ENCODE measurements at regions not wholly inside any gene's neighbourhood (a gene's known extent, or its start where the extent isn't known, plus 50 kb on each side); places are given as distances from the start of the nearest gene placed in this dataset.

DNA sequence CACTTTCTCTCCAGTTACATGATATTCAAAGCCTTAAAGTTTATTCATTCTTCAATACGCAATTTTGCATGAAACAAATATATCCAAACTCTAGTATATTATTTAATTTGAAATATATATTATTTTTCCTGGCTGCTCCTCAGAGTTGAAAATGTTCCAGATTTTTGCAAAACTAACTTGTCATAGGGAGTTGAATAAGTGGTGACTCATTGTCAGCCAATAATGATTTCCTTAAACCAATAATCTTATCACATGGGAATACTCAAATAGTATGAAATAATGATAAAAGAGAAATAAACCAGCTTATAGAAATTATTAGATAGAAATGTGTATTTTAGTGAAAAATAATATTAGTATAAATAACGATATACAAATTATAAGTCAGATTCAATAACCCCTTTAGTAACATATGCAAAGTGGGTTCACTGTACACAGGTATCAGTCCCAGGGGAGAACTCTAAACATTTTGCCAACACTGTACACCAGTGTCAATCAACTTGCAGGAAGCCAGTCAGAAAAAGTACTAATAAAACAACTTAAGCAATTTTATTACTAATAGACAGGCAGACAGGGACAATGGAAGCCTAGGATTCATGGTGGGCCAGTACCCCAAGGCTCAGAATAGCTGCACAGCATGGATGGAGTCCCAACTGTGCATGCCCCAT is 222.6 kb upstream of the KLHL1 start:
- no CpG with 5 or more reads among the region's 2 CpGs for WGBS (ENCODE audit: insufficient coverage)
- DNase-seq (no peak), ATAC-seq (replicated peaks in 1 of 4) (no peak)
- ChIA-PET POLR2A (no interaction called here), CTCF (no interaction called here)
- H3K36me3 Mint-ChIP-seq = no peaks in the 10 kb centered on the region
- H3K4me3 Mint-ChIP-seq = no peak overlapping the region
- Histone ChIP-seq H3K4me3 (ENCODE audit: control insufficient read depth in 1 of 2, extremely low read depth in 1 of 2, low read length in 1 of 2) (no peak overlapping the region), H3K9me3 (no peaks in the 10 kb centered on the region), H3K27me3 (replicated peaks in 1 of 2; ENCODE audit: control insufficient read depth in 2 of 2, extremely low read depth in 1 of 2, insufficient read depth in 2 of 2, low read length in 1 of 2) (no peaks in the 10 kb centered on the region), H3K4me1 (ENCODE audit: control insufficient read depth in 1 of 2, extremely low read depth in 1 of 2, insufficient read depth in 2 of 2, low read length in 2 of 2) (no peaks in the 10 kb centered on the region), H3K36me3 (ENCODE audit: control insufficient read depth in 2 of 2, extremely low read depth in 1 of 2, insufficient read depth in 1 of 2, low read length in 1 of 2) (no peaks in the 10 kb centered on the region), H3K27ac (ENCODE audit: low read length) (no peak overlapping the region)
- H3K27ac Mint-ChIP-seq = no peak overlapping the region
- no peaks in the 10 kb centered on the region for H3K27me3 Mint-ChIP-seq
- peaks cover 0 to 9% (median 3%) of the 10 kb centered on the region in 3 donors for H3K9me3 Mint-ChIP-seq
- H3K4me1 Mint-ChIP-seq = no peaks in the 10 kb centered on the region

DNA sequence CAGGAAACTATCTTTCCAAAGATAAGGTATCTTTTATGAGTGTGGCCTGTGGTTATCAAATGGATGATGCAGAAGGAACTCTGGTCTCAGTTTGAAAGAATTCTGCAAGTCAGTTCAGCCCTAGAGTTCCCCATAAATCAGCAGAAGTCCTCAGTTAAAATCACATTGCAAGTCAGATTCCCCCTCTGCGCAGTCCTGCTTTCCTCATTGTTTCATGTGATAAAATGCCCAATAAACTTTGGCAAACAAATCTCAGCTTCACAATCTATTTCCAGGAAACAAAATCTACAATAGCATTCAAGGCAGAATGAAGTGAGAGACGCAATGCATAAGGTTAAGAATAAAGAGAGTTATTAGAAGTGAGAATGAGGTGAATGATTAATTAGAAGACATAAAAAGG is 216.3 kb upstream of the KLHL1 start:
- H3K4me3 ChIP-seq (ENCODE audit: control insufficient read depth in 1 of 2, extremely low read depth in 1 of 2, low read length in 1 of 2) = no peak overlapping the region
- WGBS (ENCODE audit: insufficient coverage) = 57% methylated on average over 1 of the region's 2 CpGs
- Mint-ChIP-seq H3K4me3 (no peak overlapping the region), H3K36me3 (no peaks in the 10 kb centered on the region), H3K27ac (no peak overlapping the region), H3K4me1 (no peaks in the 10 kb centered on the region), H3K27me3 (no peaks in the 10 kb centered on the region), H3K9me3 (peaks cover 4 to 17% (median 6%) of the 10 kb centered on the region in 3 donors)
- no peaks in the 10 kb centered on the region for H3K4me1 ChIP-seq (ENCODE audit: control insufficient read depth in 1 of 2, extremely low read depth in 1 of 2, insufficient read depth in 2 of 2, low read length in 2 of 2)
- no peaks in the 10 kb centered on the region for H3K36me3 ChIP-seq (ENCODE audit: control insufficient read depth in 2 of 2, extremely low read depth in 1 of 2, insufficient read depth in 1 of 2, low read length in 1 of 2)
- H3K9me3 ChIP-seq = no peaks in the 10 kb centered on the region
- no peaks in the 10 kb centered on the region for H3K27me3 ChIP-seq (replicated peaks in 1 of 2; ENCODE audit: control insufficient read depth in 2 of 2, extremely low read depth in 1 of 2, insufficient read depth in 2 of 2, low read length in 1 of 2)
- ChIA-PET POLR2A (no interaction called here), CTCF (no interaction called here)
- no peak for DNase-seq
- ATAC-seq (replicated peaks in 1 of 4) = no peak
- H3K27ac ChIP-seq (ENCODE audit: low read length) = no peak overlapping the region

DNA sequence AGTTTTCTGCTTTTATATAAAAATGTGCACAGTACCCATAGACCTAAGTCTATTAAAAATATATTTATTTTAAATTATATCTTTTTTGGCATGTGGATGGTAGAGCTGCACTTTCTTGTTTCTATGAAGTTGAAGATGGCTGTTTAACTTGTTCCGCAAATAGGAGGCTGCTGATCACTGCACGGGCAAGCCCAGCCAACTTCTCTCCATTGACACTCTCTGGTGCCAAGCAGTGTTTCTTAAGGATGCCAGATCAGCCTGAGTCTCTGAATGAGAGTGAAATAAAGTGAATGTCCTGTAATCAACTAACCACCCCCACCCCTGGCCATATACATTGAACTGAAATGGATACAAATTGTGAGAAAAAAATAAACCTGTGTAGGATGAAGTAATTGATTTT is 202.9 kb upstream of the KLHL1 start:
- ATAC-seq (replicated peaks in 1 of 4) = no peak
- Histone ChIP-seq H3K36me3 (ENCODE audit: control insufficient read depth in 2 of 2, extremely low read depth in 1 of 2, insufficient read depth in 1 of 2, low read length in 1 of 2) (no peaks in the 10 kb centered on the region), H3K4me3 (ENCODE audit: control insufficient read depth in 1 of 2, extremely low read depth in 1 of 2, low read length in 1 of 2) (no peak overlapping the region), H3K27ac (ENCODE audit: low read length) (no peak overlapping the region), H3K4me1 (ENCODE audit: control insufficient read depth in 1 of 2, extremely low read depth in 1 of 2, insufficient read depth in 2 of 2, low read length in 2 of 2) (no peaks in the 10 kb centered on the region), H3K9me3 (no peaks in the 10 kb centered on the region), H3K27me3 (replicated peaks in 1 of 2; ENCODE audit: control insufficient read depth in 2 of 2, extremely low read depth in 1 of 2, insufficient read depth in 2 of 2, low read length in 1 of 2) (no peaks in the 10 kb centered on the region)
- H3K4me1 Mint-ChIP-seq = no peaks in the 10 kb centered on the region
- peaks cover 0 to 7% (median 2%) of the 10 kb centered on the region in 3 donors for H3K9me3 Mint-ChIP-seq
- ChIA-PET POLR2A (no interaction called here), CTCF (no interaction called here)
- no peak overlapping the region for H3K4me3 Mint-ChIP-seq
- no CpG with 5 or more reads among the region's 2 CpGs for WGBS (ENCODE audit: insufficient coverage)
- H3K36me3 Mint-ChIP-seq = no peaks in the 10 kb centered on the region
- H3K27me3 Mint-ChIP-seq = no peaks in the 10 kb centered on the region
- no peak for DNase-seq
- no peak overlapping the region for H3K27ac Mint-ChIP-seq

DNA sequence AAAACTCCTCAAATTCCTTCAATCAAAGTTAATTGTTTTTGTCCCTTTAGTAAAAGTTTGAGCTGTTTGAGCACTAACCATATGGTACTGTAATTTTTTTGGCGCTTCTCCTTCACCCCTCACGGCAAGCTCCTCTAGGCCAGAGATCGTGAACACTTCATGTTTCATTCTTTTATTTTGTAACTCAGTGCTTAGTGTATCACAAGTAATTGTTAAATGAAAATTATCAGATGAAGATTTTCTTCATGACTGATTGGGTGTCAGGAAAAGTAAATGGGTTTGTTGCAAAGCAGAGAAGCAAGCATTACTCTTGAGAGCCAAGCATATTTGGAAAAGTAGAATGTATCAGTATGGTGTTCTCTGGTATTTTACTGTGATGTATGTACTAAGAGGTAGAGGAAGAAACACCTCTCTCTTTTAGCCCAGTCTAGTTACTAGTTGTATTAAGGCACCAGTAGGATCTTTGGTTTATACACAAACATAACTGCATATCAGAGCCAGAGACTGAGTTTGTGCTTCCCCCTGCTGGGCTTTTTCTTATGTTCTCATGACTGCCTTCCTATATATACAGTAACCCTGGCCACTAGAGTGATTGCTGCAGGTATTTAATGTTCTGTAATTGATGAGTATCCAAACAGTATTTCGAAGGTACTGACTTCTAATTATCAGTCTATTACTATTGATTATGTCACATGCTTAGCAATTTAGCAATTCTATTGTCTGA is 202.3 kb upstream of the KLHL1 start:
- no CpG with 5 or more reads among the region's 4 CpGs for WGBS (ENCODE audit: insufficient coverage)

DNA sequence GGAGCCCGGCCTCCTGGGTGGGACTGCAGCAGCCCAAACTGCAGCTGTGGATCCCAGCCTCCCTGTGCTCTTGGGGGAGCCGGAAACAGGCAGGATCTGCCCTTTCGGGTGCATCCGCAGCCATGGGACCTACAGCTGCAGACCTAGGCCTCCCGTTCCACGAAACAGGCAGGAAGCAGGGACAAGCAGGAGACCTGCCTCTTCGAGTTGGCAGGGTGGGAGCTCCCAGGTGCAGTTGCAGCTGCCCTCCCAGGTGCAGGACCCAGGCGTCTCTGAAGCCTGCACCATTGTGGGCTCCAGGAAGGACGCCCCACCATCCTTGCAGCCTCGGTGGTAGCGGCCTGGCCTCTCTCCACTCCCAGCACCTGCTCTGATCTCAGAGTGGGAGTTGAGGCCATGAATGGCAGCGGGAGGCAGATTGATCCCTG is 189.0 kb upstream of the KLHL1 start:
- no peak for DNase-seq
- no peaks in the 10 kb centered on the region for H3K36me3 Mint-ChIP-seq
- no peak overlapping the region for H3K27ac ChIP-seq (ENCODE audit: low read length)
- no peaks in the 10 kb centered on the region for H3K27me3 ChIP-seq (replicated peaks in 1 of 2; ENCODE audit: control insufficient read depth in 2 of 2, extremely low read depth in 1 of 2, insufficient read depth in 2 of 2, low read length in 1 of 2)
- no peaks in the 10 kb centered on the region for H3K4me1 Mint-ChIP-seq
- ChIA-PET CTCF (no interaction called here), POLR2A (no interaction called here)
- no peaks in the 10 kb centered on the region for H3K4me1 ChIP-seq (ENCODE audit: control insufficient read depth in 1 of 2, extremely low read depth in 1 of 2, insufficient read depth in 2 of 2, low read length in 2 of 2)
- no peaks in the 10 kb centered on the region for H3K36me3 ChIP-seq (ENCODE audit: control insufficient read depth in 2 of 2, extremely low read depth in 1 of 2, insufficient read depth in 1 of 2, low read length in 1 of 2)
- H3K27me3 Mint-ChIP-seq = no peaks in the 10 kb centered on the region
- H3K4me3 ChIP-seq (ENCODE audit: control insufficient read depth in 1 of 2, extremely low read depth in 1 of 2, low read length in 1 of 2) = no peak overlapping the region
- H3K4me3 Mint-ChIP-seq = no peak overlapping the region
- H3K27ac Mint-ChIP-seq = no peak overlapping the region
- ATAC-seq (replicated peaks in 1 of 4) = no peak
- WGBS (ENCODE audit: insufficient coverage) = 74% methylated on average over 12 of the region's 12 CpGs
- no peaks in the 10 kb centered on the region for H3K9me3 ChIP-seq
- peaks cover 10 to 36% (median 29%) of the 10 kb centered on the region in 3 donors for H3K9me3 Mint-ChIP-seq

More for the DNA sequence above, 202.3 kb upstream of the KLHL1 start:
- no peak overlapping the region for H3K4me3 ChIP-seq (ENCODE audit: control insufficient read depth in 1 of 2, extremely low read depth in 1 of 2, low read length in 1 of 2)
- H3K4me1 Mint-ChIP-seq = no peaks in the 10 kb centered on the region
- no peaks in the 10 kb centered on the region for H3K36me3 ChIP-seq (ENCODE audit: control insufficient read depth in 2 of 2, extremely low read depth in 1 of 2, insufficient read depth in 1 of 2, low read length in 1 of 2)
- no peaks in the 10 kb centered on the region for H3K4me1 ChIP-seq (ENCODE audit: control insufficient read depth in 1 of 2, extremely low read depth in 1 of 2, insufficient read depth in 2 of 2, low read length in 2 of 2)
- DNase-seq (no peak), ATAC-seq (replicated peaks in 1 of 4) (no peak)
- H3K9me3 Mint-ChIP-seq = peaks cover 0 to 7% (median 2%) of the 10 kb centered on the region in 3 donors
- no peaks in the 10 kb centered on the region for H3K9me3 ChIP-seq
- no peak overlapping the region for H3K27ac Mint-ChIP-seq
- no peaks in the 10 kb centered on the region for H3K27me3 Mint-ChIP-seq
- POLR2A ChIA-PET = no interaction called here
- CTCF ChIA-PET = no interaction called here
- H3K36me3 Mint-ChIP-seq = no peaks in the 10 kb centered on the region
- no peaks in the 10 kb centered on the region for H3K27me3 ChIP-seq (replicated peaks in 1 of 2; ENCODE audit: control insufficient read depth in 2 of 2, extremely low read depth in 1 of 2, insufficient read depth in 2 of 2, low read length in 1 of 2)
- H3K4me3 Mint-ChIP-seq = no peak overlapping the region
- H3K27ac ChIP-seq (ENCODE audit: low read length) = no peak overlapping the region

DNA sequence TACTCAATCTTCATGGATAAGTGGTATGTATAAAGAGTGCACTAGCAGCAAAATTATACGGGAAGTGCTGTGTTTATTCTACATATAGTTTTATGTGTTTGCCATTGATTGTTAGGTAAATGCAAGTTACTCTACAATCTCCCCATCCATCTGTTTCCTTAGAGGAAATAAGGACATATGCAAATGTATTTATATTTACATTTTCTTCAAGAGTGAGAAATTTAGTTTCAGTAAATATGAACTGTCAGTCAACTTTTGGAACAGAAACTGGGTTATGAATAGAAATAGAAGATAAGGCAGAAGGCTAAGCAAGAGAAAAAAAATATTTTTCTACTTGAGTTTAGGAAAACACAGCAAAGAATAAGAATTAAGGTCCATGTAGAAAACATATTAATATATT is 176.1 kb upstream of the KLHL1 start:
- no peaks in the 10 kb centered on the region for H3K36me3 ChIP-seq (ENCODE audit: control insufficient read depth in 2 of 2, extremely low read depth in 1 of 2, insufficient read depth in 1 of 2, low read length in 1 of 2)
- ATAC-seq (replicated peaks in 1 of 4) (no peak), DNase-seq (no peak)
- no peak overlapping the region for H3K4me3 Mint-ChIP-seq
- WGBS (ENCODE audit: insufficient coverage) = no CpG with 5 or more reads among the region's 1 CpG
- ChIA-PET POLR2A (no interaction called here), CTCF (no interaction called here)
- H3K27ac Mint-ChIP-seq = no peak overlapping the region
- H3K27me3 ChIP-seq (replicated peaks in 1 of 2; ENCODE audit: control insufficient read depth in 2 of 2, extremely low read depth in 1 of 2, insufficient read depth in 2 of 2, low read length in 1 of 2) = no peaks in the 10 kb centered on the region
- no peaks in the 10 kb centered on the region for H3K27me3 Mint-ChIP-seq
- no peak overlapping the region for H3K27ac ChIP-seq (ENCODE audit: low read length)
- H3K4me1 ChIP-seq (ENCODE audit: control insufficient read depth in 1 of 2, extremely low read depth in 1 of 2, insufficient read depth in 2 of 2, low read length in 2 of 2) = no peaks in the 10 kb centered on the region
- H3K9me3 ChIP-seq = no peaks in the 10 kb centered on the region
- H3K36me3 Mint-ChIP-seq = no peaks in the 10 kb centered on the region
- H3K9me3 Mint-ChIP-seq = peaks cover 17 to 33% (median 21%) of the 10 kb centered on the region in 3 donors
- no peak overlapping the region for H3K4me3 ChIP-seq (ENCODE audit: control insufficient read depth in 1 of 2, extremely low read depth in 1 of 2, low read length in 1 of 2)
- no peaks in the 10 kb centered on the region for H3K4me1 Mint-ChIP-seq
